Loucy (cell line): ENCODE measurements at regions not wholly inside any gene's neighbourhood (a gene's known extent, or its start where the extent isn't known, plus 50 kb on each side); places are given as distances from the start of the nearest gene placed in this dataset.

ENCODE experiments used
- H2AFZ ChIP-seq: fragments of 200-600 bp; sonication (generic); 2 replicates; pipeline ENCODE4 v1.6.0; 2016; ENCODE audit warnings: antibody characterized with exemption, mild to moderate bottlenecking, low read length, moderate library complexity
- H3F3A ChIP-seq: fragments of 200-600 bp; 2 replicates; pipeline ENCODE4 v1.6.0; 2016; ENCODE audit warnings: antibody characterized with exemption, low read depth, mild to moderate bottlenecking
- H3K27me3 ChIP-seq: fragments of 200-600 bp; sonication (generic); 2 replicates; pipeline ENCODE4 v1.6.1; 2014; ENCODE audit warnings: low read length, mild to moderate bottlenecking; ENCODE audit not compliant: insufficient read depth, poor library complexity, severe bottlenecking
- H3K36me3 ChIP-seq: fragments of 200-600 bp; sonication (generic); 2 replicates; pipeline ENCODE4 v1.6.1; 2016; ENCODE audit warnings: low read length; ENCODE audit not compliant: insufficient read depth
- H3K4me1 ChIP-seq: fragments of 200-600 bp; sonication (generic); 2 replicates; pipeline ENCODE4 v1.5.1; 2014; ENCODE audit warnings: low read length, mild to moderate bottlenecking; ENCODE audit not compliant: insufficient read depth, poor library complexity, severe bottlenecking
- H3K4me2 ChIP-seq: fragments of 200-600 bp; sonication (generic); 2 replicates; pipeline ENCODE4 v1.6.0; 2014; ENCODE audit warnings: antibody characterized with exemption, low read length, low read depth, mild to moderate bottlenecking; ENCODE audit not compliant: poor library complexity, severe bottlenecking
- H3K4me3 ChIP-seq: fragments of 200-600 bp; sonication (generic); 2 replicates; pipeline ENCODE4 v1.5.1; 2014; ENCODE audit warnings: low read length, mild to moderate bottlenecking, mixed read lengths; ENCODE audit not compliant: poor library complexity, severe bottlenecking
- H3K79me2 ChIP-seq: fragments of 200-600 bp; sonication (generic); 2 replicates; pipeline ENCODE4 v1.6.1; 2014; ENCODE audit warnings: low read length; ENCODE audit not compliant: insufficient read depth
- H3K9ac ChIP-seq: fragments of 200-600 bp; sonication (generic); 2 replicates; pipeline ENCODE4 v1.6.0; 2014; ENCODE audit warnings: mild to moderate bottlenecking, low read depth, low read length, moderate library complexity; ENCODE audit not compliant: poor library complexity, severe bottlenecking
- H3K9me2 ChIP-seq: fragments of 200-600 bp; sonication (generic); replicated peaks from 2 replicates; pipeline ENCODE4 v1.6.1; 2016; ENCODE audit warnings: low read depth, low read length, mixed read lengths
- H3K9me3 ChIP-seq: fragments of 200-600 bp; sonication (generic); 2 replicates; pipeline ENCODE4 v1.6.1; 2014; ENCODE audit warnings: mild to moderate bottlenecking, antibody characterized with exemption, low read length, low read depth; ENCODE audit not compliant: insufficient read depth
- H4K20me1 ChIP-seq: fragments of 200-600 bp; sonication (generic); 2 replicates; pipeline ENCODE4 v1.6.0; 2014; ENCODE audit warnings: antibody characterized with exemption, low read length, mild to moderate bottlenecking; ENCODE audit not compliant: insufficient read depth, poor library complexity, severe bottlenecking
- EZH2phosphoT487 ChIP-seq: fragments of 200-600 bp; IDR thresholded peaks from 2 replicates; pipeline ENCODE4 v1.6.1; 2018; ENCODE audit warnings: antibody characterized with exemption, mild to moderate bottlenecking, moderate library complexity, borderline replicate concordance
- TF ChIP-seq, protein P1 (sequence below): fragments of 200-600 bp; sonication (generic); conservative IDR thresholded peaks from 2 replicates; pipeline ENCODE4 v1.5.1; 2014; ENCODE audit warnings: mild to moderate bottlenecking, antibody characterized with exemption, low read length

DNA sequence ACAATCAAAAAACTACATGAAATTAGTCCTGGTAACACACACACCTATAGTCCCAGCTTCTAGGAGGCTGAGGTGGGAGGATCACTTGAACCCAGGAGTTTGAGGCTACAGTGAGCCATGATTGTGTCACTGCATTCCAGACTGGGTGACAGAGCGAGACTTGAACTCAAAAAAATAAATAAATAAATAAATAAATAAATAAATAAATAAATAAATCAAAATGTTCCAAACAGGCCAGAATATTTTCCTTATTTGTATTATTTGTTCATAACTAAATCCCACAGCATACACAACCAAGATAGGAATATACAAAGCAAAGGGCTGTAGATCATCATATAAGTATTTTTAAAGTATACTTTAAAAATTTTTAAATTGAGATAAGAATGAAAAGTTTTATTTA lies 537.2 kb upstream of the CDH8 start:
- Histone ChIP-seq H3K4me2 (no peak overlapping the region), H3K9me3 (no peaks in the 10 kb centered on the region), H3K27me3 (no peaks in the 10 kb centered on the region), H3K36me3 (no peaks in the 10 kb centered on the region), H3K4me3 (no peak overlapping the region), H4K20me1 (no peaks in the 10 kb centered on the region), H3F3A (no peaks in the 10 kb centered on the region), H3K9me2 (no peaks in the 10 kb centered on the region), H3K79me2 (no peaks in the 10 kb centered on the region), H3K9ac (no peak overlapping the region), H2AFZ (no peak overlapping the region), H3K4me1 (no peaks in the 10 kb centered on the region)
- TF ChIP-seq, protein P1, sequence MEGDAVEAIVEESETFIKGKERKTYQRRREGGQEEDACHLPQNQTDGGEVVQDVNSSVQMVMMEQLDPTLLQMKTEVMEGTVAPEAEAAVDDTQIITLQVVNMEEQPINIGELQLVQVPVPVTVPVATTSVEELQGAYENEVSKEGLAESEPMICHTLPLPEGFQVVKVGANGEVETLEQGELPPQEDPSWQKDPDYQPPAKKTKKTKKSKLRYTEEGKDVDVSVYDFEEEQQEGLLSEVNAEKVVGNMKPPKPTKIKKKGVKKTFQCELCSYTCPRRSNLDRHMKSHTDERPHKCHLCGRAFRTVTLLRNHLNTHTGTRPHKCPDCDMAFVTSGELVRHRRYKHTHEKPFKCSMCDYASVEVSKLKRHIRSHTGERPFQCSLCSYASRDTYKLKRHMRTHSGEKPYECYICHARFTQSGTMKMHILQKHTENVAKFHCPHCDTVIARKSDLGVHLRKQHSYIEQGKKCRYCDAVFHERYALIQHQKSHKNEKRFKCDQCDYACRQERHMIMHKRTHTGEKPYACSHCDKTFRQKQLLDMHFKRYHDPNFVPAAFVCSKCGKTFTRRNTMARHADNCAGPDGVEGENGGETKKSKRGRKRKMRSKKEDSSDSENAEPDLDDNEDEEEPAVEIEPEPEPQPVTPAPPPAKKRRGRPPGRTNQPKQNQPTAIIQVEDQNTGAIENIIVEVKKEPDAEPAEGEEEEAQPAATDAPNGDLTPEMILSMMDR = no peak
- TF ChIP-seq EZH2phosphoT487 = no peak

DNA sequence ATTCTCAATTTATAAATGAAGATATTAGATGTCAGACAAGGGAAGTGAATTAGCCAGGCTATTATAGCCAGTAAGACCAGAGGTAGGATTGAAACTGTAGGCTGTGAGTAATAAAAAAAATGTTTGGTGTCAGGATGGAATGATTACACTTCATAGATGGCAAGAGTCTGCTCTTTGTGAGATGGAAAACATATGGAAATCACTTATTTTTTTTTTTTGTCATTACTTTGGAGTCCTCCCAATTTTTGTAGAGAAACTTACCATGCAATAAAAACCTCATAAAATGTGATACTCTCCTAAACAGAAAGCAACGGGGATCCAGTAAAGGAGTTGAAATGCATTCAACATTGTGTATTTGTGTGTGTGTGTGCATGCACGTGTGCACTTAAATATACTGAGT lies 532.7 kb upstream of the CDH8 start:
- no peaks in the 10 kb centered on the region for H3F3A ChIP-seq
- H3K36me3 ChIP-seq = no peaks in the 10 kb centered on the region
- no peaks in the 10 kb centered on the region for H4K20me1 ChIP-seq
- no peak overlapping the region for H3K4me3 ChIP-seq
- H3K79me2 ChIP-seq = no peaks in the 10 kb centered on the region
- H2AFZ ChIP-seq = no peak overlapping the region
- no peak overlapping the region for H3K4me2 ChIP-seq
- no peak overlapping the region for H3K9ac ChIP-seq
- no peak for TF ChIP-seq EZH2phosphoT487
- TF ChIP-seq, protein P1 = no peak
- no peaks in the 10 kb centered on the region for H3K9me3 ChIP-seq
- no peaks in the 10 kb centered on the region for H3K27me3 ChIP-seq
- H3K9me2 ChIP-seq = no peaks in the 10 kb centered on the region
- H3K4me1 ChIP-seq = no peaks in the 10 kb centered on the region

DNA sequence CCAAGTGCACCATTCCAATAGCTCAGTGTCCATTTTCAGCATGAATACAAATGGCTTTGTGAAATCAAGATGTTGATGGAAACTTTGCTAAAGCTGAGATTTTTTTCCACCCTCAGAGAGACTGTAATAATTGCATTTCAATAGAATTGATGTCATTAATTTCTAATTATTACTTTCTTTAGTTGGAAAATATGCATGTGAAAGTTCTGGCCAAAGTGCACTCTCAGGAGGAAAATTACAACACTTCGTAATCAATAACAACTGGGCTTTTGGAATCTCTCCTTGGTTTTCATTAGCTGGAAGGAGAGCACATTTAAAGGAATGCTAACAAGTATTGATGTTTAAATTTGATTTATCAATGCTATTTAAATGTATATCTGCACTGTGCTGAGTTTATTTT lies 529.5 kb upstream of the CDH8 start:
- no peak overlapping the region for H3K4me3 ChIP-seq
- no peak overlapping the region for H2AFZ ChIP-seq
- H3K27me3 ChIP-seq = no peaks in the 10 kb centered on the region
- no peaks in the 10 kb centered on the region for H3K79me2 ChIP-seq
- no peaks in the 10 kb centered on the region for H3K9me2 ChIP-seq
- no peak overlapping the region for H3K9ac ChIP-seq
- no peaks in the 10 kb centered on the region for H3F3A ChIP-seq
- no peaks in the 10 kb centered on the region for H3K4me1 ChIP-seq
- no peaks in the 10 kb centered on the region for H3K36me3 ChIP-seq
- no peak for TF ChIP-seq EZH2phosphoT487
- TF ChIP-seq, protein P1 = no peak
- no peaks in the 10 kb centered on the region for H3K9me3 ChIP-seq
- H3K4me2 ChIP-seq = no peak overlapping the region
- H4K20me1 ChIP-seq = no peaks in the 10 kb centered on the region
